ENCODE measurements at regions not wholly inside any gene's neighbourhood (a gene's known extent, or its start where the extent isn't known, plus 50 kb on each side); places are given as distances from the start of the nearest gene placed in this dataset.

DNA sequence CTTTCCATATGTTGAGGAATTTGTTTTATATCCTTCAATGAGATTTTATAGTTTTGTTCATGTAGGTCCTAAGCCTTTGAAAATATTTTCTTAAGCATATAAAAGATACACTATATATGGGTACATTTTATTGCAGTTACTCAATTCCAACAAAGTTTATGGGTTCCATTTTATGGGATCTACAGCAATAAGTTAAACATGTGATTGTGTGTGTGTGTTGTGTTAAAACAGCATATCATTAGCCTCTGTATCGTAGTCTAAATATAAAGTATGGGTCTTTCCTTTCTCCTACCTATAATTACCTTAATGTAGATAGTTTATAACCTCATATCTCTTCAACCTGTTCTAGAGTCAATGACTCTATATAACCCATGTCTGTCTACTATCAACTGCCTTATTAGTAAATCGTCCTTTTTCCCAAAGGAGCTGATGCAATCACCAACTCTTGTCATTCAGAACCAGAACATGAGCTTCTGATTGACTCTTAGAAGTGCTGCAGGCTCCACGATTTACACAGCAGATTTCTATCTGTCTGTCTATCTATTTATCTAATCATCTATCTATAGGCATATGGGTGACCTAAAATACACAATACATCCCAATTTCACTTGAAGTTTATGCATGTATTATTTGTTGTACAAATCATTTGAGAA is 512.6 kb upstream of the CBLB start (continued):
- TF ChIP-seq ZNF462 (CRISPR knock-in tag; IDR thresholded peaks at IDR 0.05) (no peak), NANOG (IDR thresholded peaks at IDR 0.05; ENCODE audit: borderline replicate concordance) (no peak), STAT1 (IDR thresholded peaks at IDR 0.05; ENCODE audit: unreplicated experiment) (no peak)

DNA sequence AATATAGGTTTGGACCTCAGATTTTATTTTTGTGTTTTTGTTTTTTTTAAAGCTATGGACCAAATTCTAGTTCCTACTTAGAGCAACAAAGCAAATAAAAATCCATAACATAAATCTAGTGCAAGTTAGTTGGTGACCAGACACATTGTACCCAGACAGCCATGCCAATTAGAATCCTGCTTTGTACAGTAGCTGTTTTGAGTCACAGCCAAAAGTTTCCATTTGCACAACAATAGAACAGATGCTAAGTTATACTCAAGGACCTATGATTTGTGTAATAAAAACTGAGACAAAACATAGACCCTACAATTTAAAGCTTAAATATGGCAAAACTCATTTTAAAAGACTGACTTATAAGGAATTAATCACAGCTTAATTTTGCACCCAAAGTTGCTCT is 513.1 kb upstream of the CBLB start:
- no peak for DNase-seq (ENCODE audit: low spot score)
- Histone ChIP-seq H3K4me1 (ENCODE audit: insufficient read depth) (no peaks in the 10 kb centered on the region), H3K79me2 (replicated peaks; ENCODE audit: insufficient read depth) (no peaks in the 10 kb centered on the region), H3K27ac (ENCODE audit: low read depth) (no peak overlapping the region), H3K27me3 (ENCODE audit: insufficient read depth) (no peaks in the 10 kb centered on the region), H3K4me2 (no peak overlapping the region), H3K9me2 (ENCODE audit: insufficient read depth) (no peaks in the 10 kb centered on the region), H3F3A (replicated peaks; ENCODE audit: low read depth) (no peaks in the 10 kb centered on the region), H3K36me3 (ENCODE audit: insufficient read depth) (no peaks in the 10 kb centered on the region), H2AFZ (peak overlapping the region; percentile 87; the same call in 1 of the 2 replicates), H4K20me1 (replicated peaks; ENCODE audit: insufficient read depth) (no peaks in the 10 kb centered on the region), H3K4me3 (no peak overlapping the region)
- H3K27ac Mint-ChIP-seq, result 0 out of 2 replicates have a peak overlapping the region, but pooled peaks have one; percentile 69
- no peak overlapping the region for H3K4me3 Mint-ChIP-seq
- H3K9me3 Mint-ChIP-seq, result no peaks in the 10 kb centered on the region
- H3K27me3 Mint-ChIP-seq (ENCODE audit: insufficient read depth, low read depth, poor library complexity), result peaks cover 2% of the 10 kb centered on the region
- peaks cover 13% of the 10 kb centered on the region; the same call in 2 of the 3 replicates for H3K4me1 Mint-ChIP-seq
- no peaks in the 10 kb centered on the region for H3K36me3 Mint-ChIP-seq (ENCODE audit: low read depth)
- no peak for ATAC-seq
- TF ChIP-seq POLR2AphosphoS5 (IDR thresholded peaks at IDR 0.05; ENCODE audit: low read depth) (no peak), CTCF (conservative IDR thresholded peaks at IDR 0.05; ENCODE audit: low read depth in 2 of 2) (no peak), STAT1 (IDR thresholded peaks at IDR 0.05; ENCODE audit: unreplicated experiment) (no peak), EZH2 (IDR thresholded peaks at IDR 0.05; ENCODE audit: low read depth, unreplicated experiment) (no peak), ZNF114 (CRISPR knock-in tag; IDR thresholded peaks at IDR 0.05) (no peak), REST (IDR thresholded peaks at IDR 0.05; ENCODE audit: unreplicated experiment) (no peak), NANOG (IDR thresholded peaks at IDR 0.05; ENCODE audit: borderline replicate concordance) (no peak), CREB1 (CRISPR knock-in tag; IDR thresholded peaks at IDR 0.05; ENCODE audit: low read depth) (no peak), ZNF331 (CRISPR knock-in tag; IDR thresholded peaks at IDR 0.05; ENCODE audit: low read depth) (no peak), JUNB (IDR thresholded peaks at IDR 0.05; ENCODE audit: unreplicated experiment) (no peak)
- TF ChIP-seq, protein P1, sequence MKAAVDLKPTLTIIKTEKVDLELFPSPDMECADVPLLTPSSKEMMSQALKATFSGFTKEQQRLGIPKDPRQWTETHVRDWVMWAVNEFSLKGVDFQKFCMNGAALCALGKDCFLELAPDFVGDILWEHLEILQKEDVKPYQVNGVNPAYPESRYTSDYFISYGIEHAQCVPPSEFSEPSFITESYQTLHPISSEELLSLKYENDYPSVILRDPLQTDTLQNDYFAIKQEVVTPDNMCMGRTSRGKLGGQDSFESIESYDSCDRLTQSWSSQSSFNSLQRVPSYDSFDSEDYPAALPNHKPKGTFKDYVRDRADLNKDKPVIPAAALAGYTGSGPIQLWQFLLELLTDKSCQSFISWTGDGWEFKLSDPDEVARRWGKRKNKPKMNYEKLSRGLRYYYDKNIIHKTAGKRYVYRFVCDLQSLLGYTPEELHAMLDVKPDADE (IDR thresholded peaks at IDR 0.05), result no peak

All from GM23338 (cell line).